Pancreas (tissue), 10 donors: ENCODE measurements at regions not wholly inside any gene's neighbourhood (a gene's known extent, or its start where the extent isn't known, plus 50 kb on each side); places are given as distances from the start of the nearest gene placed in this dataset.
"Not testable (repeated sequence)": the region's sequence is repeated elsewhere in the genome, so short reads cannot be mapped to it uniquely, and the experiment has no call there.

Experiments used
- ATAC-seq, 4 donors: fragments of 200-7000 bp; cut with Tn5 transposase; one replicate each; pipeline versions ENCODE4 v1.8.0 to v1.9.1; 2020; ENCODE audit warnings: mild to moderate bottlenecking in 4 of 4, moderate library complexity in 4 of 4
- DNase-seq, 6 donors: peaks; one replicate each; pipeline ENCODE4 v3.0.0-alpha.2; 2020
- FAIRE-seq: peaks from 2 replicates; lab custom pipeline; 2012; peaks lifted over from hg19 to GRCh38; lab: Jason Lieb, UNC
- H3K27ac ChIP-seq, 4 donors: fragments of 200-600 bp; sonication (generic); 1 replicate in 3 of 4; 2 replicates in 1 of 4; pipeline versions ENCODE4 v1.5.0 to v1.8.0; 2020
- H3K27me3 ChIP-seq, 4 donors: fragments of 200-600 bp; one replicate each; pipeline ENCODE4 v1.8.0; 2021
- H3K36me3 ChIP-seq, 3 donors: fragments of 200-600 bp; sonication (generic) in 1 of 3; one replicate each; pipeline versions ENCODE4 v1.5.0 to v1.8.0; 2020 to 2021
- H3K4me1 ChIP-seq, 3 donors: fragments of 200-600 bp; one replicate each; pipeline ENCODE4 v1.8.0; 2021
- H3K4me3 ChIP-seq, 4 donors: fragments of 200-600 bp; sonication (generic) in 2 of 4; one replicate each; pipeline versions ENCODE4 v1.5.0 to v1.8.0; 2020 to 2021
- H3K9me3 ChIP-seq, 4 donors: fragments of 200-600 bp; one replicate each; pipeline ENCODE4 v1.8.0; 2021
- WGBS, 2 donors: extraction: QIAGEN DNeasy Blood & Tissue Kit; methylation state at CpG; one replicate each; pipeline ENCODE4 v1.1.7; 2013; 5-methylcytosine and 5-hydroxymethylcytosine counted together
- intact Hi-C, 3 donors: fragments of 100-400 bp; cut with DNase I; formaldehyde crosslinking; loops; one replicate each; pipeline versions ENCODE4 v1.11.1 to v1.14.2; 2022
- TF ChIP-seq, protein P1 (sequence below), 4 donors: fragments of 200-600 bp; sonication (generic) in 3 of 4; IDR thresholded peaks; one replicate each; pipeline versions ENCODE4 v1.5.0 to v1.8.0; 2021; ENCODE audit warnings: antibody characterized with exemption in 4 of 4
- donor health status: healthy with polysubstance abuse.
- donor health status: DM: no; HTN: no; CAD: no; lungs with moderate emphysema.
- donor health status: DM: no; HTN: no; CAD: no.
- donor health status: control.
- donor health status: control.
- donor health status: Bipolar disorder and iron deficiency.
- donor health status: DM: yes; HTN: yes; CAD: no.
- donor health status: DM: no; HTN: no; CAD: no.
- donor health status: DM: no; HTN: no; CAD: no.
- donor health status: DM: yes; HTN: yes; CAD: no.

GRCh38 chr1:29555043-29555620 lies 318.8 kb downstream of the PTPRU start:
- no peaks in the 10 kb centered on the region for H3K27me3 ChIP-seq
- no peak for FAIRE-seq
- H3K27ac ChIP-seq: no peak overlapping the region
- H3K9me3 ChIP-seq: no peaks in the 10 kb centered on the region
- no peaks in the 10 kb centered on the region for H3K36me3 ChIP-seq
- TF ChIP-seq, protein P1, sequence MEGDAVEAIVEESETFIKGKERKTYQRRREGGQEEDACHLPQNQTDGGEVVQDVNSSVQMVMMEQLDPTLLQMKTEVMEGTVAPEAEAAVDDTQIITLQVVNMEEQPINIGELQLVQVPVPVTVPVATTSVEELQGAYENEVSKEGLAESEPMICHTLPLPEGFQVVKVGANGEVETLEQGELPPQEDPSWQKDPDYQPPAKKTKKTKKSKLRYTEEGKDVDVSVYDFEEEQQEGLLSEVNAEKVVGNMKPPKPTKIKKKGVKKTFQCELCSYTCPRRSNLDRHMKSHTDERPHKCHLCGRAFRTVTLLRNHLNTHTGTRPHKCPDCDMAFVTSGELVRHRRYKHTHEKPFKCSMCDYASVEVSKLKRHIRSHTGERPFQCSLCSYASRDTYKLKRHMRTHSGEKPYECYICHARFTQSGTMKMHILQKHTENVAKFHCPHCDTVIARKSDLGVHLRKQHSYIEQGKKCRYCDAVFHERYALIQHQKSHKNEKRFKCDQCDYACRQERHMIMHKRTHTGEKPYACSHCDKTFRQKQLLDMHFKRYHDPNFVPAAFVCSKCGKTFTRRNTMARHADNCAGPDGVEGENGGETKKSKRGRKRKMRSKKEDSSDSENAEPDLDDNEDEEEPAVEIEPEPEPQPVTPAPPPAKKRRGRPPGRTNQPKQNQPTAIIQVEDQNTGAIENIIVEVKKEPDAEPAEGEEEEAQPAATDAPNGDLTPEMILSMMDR (IDR thresholded peaks at IDR 0.05): no peak
- ATAC-seq: no peak
- no peak for DNase-seq
- H3K4me3 ChIP-seq: no peak overlapping the region
- WGBS, 2 donors: 81 to 94% methylated on average over 10 of the region's 10 CpGs
- H3K4me1 ChIP-seq: no peaks in the 10 kb centered on the region
- intact Hi-C loops: no loop called here

DNA sequence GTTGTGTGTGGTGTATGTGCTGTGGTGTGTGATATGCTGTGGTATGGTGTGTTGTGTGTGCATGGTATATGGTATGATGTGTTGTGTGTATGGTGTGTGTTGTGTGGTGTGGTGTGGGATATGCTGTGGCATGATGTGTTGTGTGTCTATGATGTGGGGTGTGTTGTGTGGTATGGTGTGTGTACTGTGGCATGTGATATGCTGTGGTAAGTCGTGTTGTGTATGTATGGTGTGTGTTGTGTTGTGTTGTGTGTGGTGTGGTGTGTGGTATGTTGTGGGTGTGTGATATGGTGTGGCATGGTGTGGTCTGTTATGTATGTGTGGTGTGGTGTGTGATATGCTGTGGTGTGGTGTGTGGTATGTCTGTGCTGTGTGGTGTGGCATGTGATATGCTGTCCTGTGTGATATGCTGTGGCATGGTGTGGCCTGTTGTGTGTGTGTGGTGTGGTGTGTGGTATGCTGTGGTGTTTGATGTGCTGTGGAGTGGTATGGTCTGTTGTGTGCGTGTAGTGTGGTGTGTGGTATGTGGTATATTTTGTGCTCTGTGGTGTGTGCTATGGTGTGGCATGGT lies 318.0 kb downstream of the PTPRU start:
- no peak overlapping the region for H3K4me3 ChIP-seq
- no peaks in the 10 kb centered on the region for H3K4me1 ChIP-seq
- no peaks in the 10 kb centered on the region for H3K27me3 ChIP-seq
- no peaks in the 10 kb centered on the region for H3K36me3 ChIP-seq
- ATAC-seq: no peak
- DNase-seq: no peak
- TF ChIP-seq, protein P1 (IDR thresholded peaks at IDR 0.05): no peak
- no peaks in the 10 kb centered on the region for H3K9me3 ChIP-seq
- 58 to 84% methylated on average over 2 of the region's 2 CpGs for WGBS, 2 donors
- H3K27ac ChIP-seq: no peak overlapping the region
- intact Hi-C loops: no loop called here
- no peak for FAIRE-seq

DNA sequence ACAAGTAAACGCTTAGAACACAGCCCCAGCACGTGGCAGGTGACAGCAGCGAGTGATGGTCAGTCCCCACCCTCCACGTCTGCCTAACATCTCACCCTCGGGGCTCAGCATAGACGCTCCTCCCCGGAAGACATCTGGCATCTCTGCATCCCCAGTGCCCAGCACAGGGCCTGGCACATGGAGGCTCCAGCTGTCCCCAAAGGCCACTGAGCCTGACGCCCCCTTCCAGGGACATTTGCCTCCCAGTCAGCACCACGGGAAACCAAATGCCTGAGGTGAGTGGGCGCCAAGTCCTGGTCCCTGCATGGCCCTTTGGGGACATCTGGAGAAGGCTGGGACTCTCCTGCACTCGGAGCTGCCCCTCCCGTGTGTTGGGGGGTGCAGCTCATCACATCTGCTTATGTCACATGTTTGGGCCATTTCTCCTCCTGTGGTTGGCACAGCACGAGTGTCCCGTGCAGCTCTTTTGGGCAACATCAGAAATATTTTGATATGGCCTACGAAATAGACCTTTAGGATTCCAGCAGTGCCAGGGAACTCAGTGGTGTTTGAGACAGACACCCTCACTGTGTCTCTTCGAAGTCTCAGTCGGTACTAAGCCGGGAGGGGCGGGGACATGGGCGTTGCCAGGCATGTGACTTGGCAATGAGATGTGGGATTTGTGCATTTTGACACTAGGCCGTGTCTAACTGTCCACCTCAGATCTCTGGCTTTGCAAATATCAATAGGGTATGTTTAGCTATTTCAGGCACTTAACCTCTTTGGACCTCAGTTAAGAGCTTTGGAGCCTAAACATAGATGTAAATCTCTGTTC lies 315.0 kb downstream of the PTPRU start:
- no peak for FAIRE-seq
- DNase-seq: no peak
- intact Hi-C loops: no loop called here
- Histone ChIP-seq H3K27me3 (no peaks in the 10 kb centered on the region), H3K36me3 (no peaks in the 10 kb centered on the region), H3K27ac (no peak overlapping the region), H3K4me3 (no peak overlapping the region), H3K9me3 (no peaks in the 10 kb centered on the region), H3K4me1 (no peaks in the 10 kb centered on the region)
- TF ChIP-seq, protein P1 (IDR thresholded peaks at IDR 0.05): no peak
- ATAC-seq: no peak
- WGBS, 2 donors: 65 to 77% methylated on average over 21 of the region's 21 CpGs

DNA sequence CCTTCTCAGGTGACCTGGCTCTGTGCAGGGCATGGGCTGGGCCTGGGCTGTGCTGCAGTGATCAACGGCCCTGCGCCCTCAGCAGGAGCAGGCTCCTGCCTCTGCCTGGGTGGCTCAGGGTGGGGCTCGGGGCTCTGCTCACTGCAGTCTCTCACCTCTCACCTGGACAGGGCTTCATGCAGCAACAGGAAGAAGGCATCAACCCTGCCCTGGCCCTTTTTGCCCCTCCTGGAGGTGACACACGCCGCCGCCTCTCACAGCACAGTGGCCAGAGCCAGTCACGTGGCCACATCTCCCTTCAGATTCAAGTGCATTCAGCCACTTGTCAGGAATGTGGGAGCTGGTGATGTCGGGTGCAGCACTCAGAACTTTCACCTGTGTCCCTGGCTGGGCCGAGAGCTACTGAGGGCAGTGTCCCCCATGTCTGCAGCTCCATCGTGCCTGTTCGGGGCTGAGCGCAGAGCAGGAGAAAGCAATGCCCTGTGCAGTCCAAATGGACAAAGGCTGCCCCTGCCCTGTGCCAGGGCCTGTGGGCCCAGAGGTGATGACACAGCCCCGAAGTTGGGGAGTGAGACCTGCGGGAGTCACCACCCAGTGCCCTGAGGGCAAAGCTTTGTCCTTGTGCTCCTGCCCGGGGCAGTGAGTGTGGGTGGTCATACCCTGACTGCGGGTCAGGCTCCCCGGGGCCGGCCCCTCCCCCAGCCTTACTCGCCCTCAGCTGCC lies 314.0 kb downstream of the PTPRU start:
- Histone ChIP-seq H3K4me1 (no peaks in the 10 kb centered on the region), H3K27ac (no peak overlapping the region), H3K27me3 (no peaks in the 10 kb centered on the region), H3K9me3 (no peaks in the 10 kb centered on the region), H3K36me3 (no peaks in the 10 kb centered on the region), H3K4me3 (no peak overlapping the region)
- ATAC-seq (no peak), DNase-seq (no peak), FAIRE-seq (no peak)
- intact Hi-C loops: no loop called here
- WGBS, 2 donors: 68 to 72% methylated on average over 19 of the region's 19 CpGs
- TF ChIP-seq, protein P1 (IDR thresholded peaks at IDR 0.05): no peak

DNA sequence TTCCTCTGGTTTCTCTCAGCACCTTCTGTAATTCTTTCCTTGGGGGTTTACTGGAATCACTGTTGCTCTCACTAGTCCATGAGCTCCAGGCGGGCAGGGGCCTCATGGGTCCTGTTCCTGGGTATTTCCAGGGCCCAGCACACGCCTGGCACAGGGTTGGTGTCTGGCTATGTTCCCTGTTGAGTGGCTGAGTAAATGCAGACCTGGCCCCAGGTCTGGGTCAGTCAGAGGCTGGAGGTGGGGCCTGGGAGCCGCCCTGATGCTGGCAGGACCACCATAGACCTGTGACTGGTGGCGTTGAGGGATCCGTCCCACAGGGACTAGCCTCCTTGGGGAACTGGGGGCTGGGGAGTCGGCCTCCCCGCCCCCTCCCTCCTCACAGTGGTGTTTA lies 313.4 kb downstream of the PTPRU start:
- 72 to 75% methylated on average over 7 of the region's 7 CpGs for WGBS, 2 donors
- intact Hi-C loops, ATAC-seq, H3K36me3 ChIP-seq, FAIRE-seq, H3K9me3 ChIP-seq, H3K27me3 ChIP-seq, H3K4me3 ChIP-seq, DNase-seq, H3K27ac ChIP-seq, H3K4me1 ChIP-seq: not testable (repeated sequence)
